Fibroblast of pulmonary artery (primary cell): ENCODE measurements at regions not wholly inside any gene's neighbourhood (a gene's known extent, or its start where the extent isn't known, plus 50 kb on each side); places are given as distances from the start of the nearest gene placed in this dataset.

ENCODE experiments used
- DNase-seq: peaks from one replicate; pipeline ENCODE4 v3.0.0-alpha.2; 2010; ENCODE audit warnings: low read depth
- H3K4me3 ChIP-seq: replicated peaks from 2 replicates; pipeline ENCODE4 v1.5.1; 2011; ENCODE audit warnings: low read depth, mild to moderate bottlenecking, control low read depth, low read length, moderate library complexity
- CTCF ChIP-seq: IDR thresholded peaks from 2 replicates; pipeline ENCODE4 v1.5.1; 2011; ENCODE audit warnings: mild to moderate bottlenecking, control low read depth, low read length, inconsistent platforms; ENCODE audit errors: missing control alignments

GRCh38 chr15:95371664-95372063 is 958.8 kb upstream of the NR2F2 start:
- DNase-seq: no peak
- H3K4me3 ChIP-seq: no peak overlapping the region
- TF ChIP-seq CTCF: no peak

GRCh38 chr15:95375281-95375680 is 955.2 kb upstream of the NR2F2 start:
- DNase-seq: no peak
- no peak overlapping the region for H3K4me3 ChIP-seq
- TF ChIP-seq CTCF: no peak

- no peak for DNase-seq
- TF ChIP-seq CTCF: no peak
- no peak overlapping the region for H3K4me3 ChIP-seq
Observed at GRCh38 chr15:95377258-95377852, 953.1 kb upstream of the NR2F2 start.

- no peak for TF ChIP-seq CTCF
- H3K4me3 ChIP-seq: no peak overlapping the region
- DNase-seq: peak; percentile 69
Observed at GRCh38 chr15:95394186-95395067, 936.1 kb upstream of the NR2F2 start.

GRCh38 chr15:95400428-95400827 is 930.1 kb upstream of the NR2F2 start:
- DNase-seq: no peak
- no peak overlapping the region for H3K4me3 ChIP-seq
- TF ChIP-seq CTCF: no peak

GRCh38 chr15:95401587-95401986 is 928.9 kb upstream of the NR2F2 start:
- H3K4me3 ChIP-seq: no peak overlapping the region
- TF ChIP-seq CTCF: no peak
- DNase-seq: no peak

GRCh38 chr15:95405447-95405846 is 925.1 kb upstream of the NR2F2 start:
- peak; percentile 54 for DNase-seq
- no peak for TF ChIP-seq CTCF
- H3K4me3 ChIP-seq: no peak overlapping the region
